ENCODE measurements at regions not wholly inside any gene's neighbourhood (a gene's known extent, or its start where the extent isn't known, plus 50 kb on each side); places are given as distances from the start of the nearest gene placed in this dataset.
A peak's percentile ranks its signal among the peaks of the same experiment; 100 is the strongest.

GRCh38 chr13:34230271-34230670, 412.3 kb downstream of the RFC3 start:
- DNase-seq: no peak

GRCh38 chr13:34241332-34241731, 423.4 kb downstream of the RFC3 start:
- no peak for DNase-seq

- DNase-seq: peak in 4 of 51 donors; percentile 1 to 22 (median 6)
These were observed 425.5 kb downstream of the RFC3 start for GRCh38 chr13:34243403-34243802.

- no peak for DNase-seq
These were observed 428.6 kb downstream of the RFC3 start for GRCh38 chr13:34246511-34246910.

GRCh38 chr13:34247596-34247995, 429.6 kb downstream of the RFC3 start:
- no peak for DNase-seq

GRCh38 chr13:34249546-34250039, 431.6 kb downstream of the RFC3 start:
- no peak for DNase-seq

- DNase-seq: no peak
These were observed 432.3 kb downstream of the RFC3 start for GRCh38 chr13:34250151-34250670.

GRCh38 chr13:34254366-34254765, 436.4 kb downstream of the RFC3 start:
- no peak for DNase-seq

- no peak for DNase-seq
These were observed 437.8 kb downstream of the RFC3 start for GRCh38 chr13:34255711-34256110.

- peak in 2 of 51 donors; percentile 1 to 4 for DNase-seq
These were observed 438.3 kb downstream of the RFC3 start for GRCh38 chr13:34256236-34256635.

- peak in 1 of 51 donors; percentile 5 for DNase-seq
These were observed 440.0 kb downstream of the RFC3 start for GRCh38 chr13:34257966-34258365.

GRCh38 chr13:34258646-34259386, 440.9 kb downstream of the RFC3 start:
- no peak for DNase-seq

GRCh38 chr13:34263681-34264080, 445.7 kb downstream of the RFC3 start:
- no peak for DNase-seq

- DNase-seq: no peak
These were observed 447.2 kb downstream of the RFC3 start for GRCh38 chr13:34265046-34265679.

- no peak for DNase-seq
These were observed 458.8 kb downstream of the RFC3 start for GRCh38 chr13:34276764-34277163.

GRCh38 chr13:34277936-34278335, 460.0 kb downstream of the RFC3 start:
- DNase-seq: no peak

GRCh38 chr13:34278780-34279179, 460.8 kb downstream of the RFC3 start:
- no peak for DNase-seq

GRCh38 chr13:34290661-34291060, 472.7 kb downstream of the RFC3 start:
- DNase-seq: no peak

- DNase-seq: peak in 1 of 51 donors; percentile 1
These were observed 476.7 kb downstream of the RFC3 start for GRCh38 chr13:34294483-34295129.

GRCh38 chr13:34300559-34300958, 482.6 kb downstream of the RFC3 start:
- no peak for DNase-seq

- DNase-seq: no peak
These were observed 484.6 kb downstream of the RFC3 start for GRCh38 chr13:34302596-34302995.

- no peak for DNase-seq
These were observed 485.4 kb downstream of the RFC3 start for GRCh38 chr13:34303346-34303745.

Measured in hypothalamus (tissue), 51 donors.